ENCODE measurements at regions not wholly inside any gene's neighbourhood (a gene's known extent, or its start where the extent isn't known, plus 50 kb on each side); places are given as distances from the start of the nearest gene placed in this dataset.

GRCh38 chr21:31500982-31501381 is 156.9 kb upstream of the TIAM1 start:
- no peak for DNase-seq (ENCODE audit: low read depth in 2 of 2)
- H3K4me3 ChIP-seq (replicated peaks in 1 of 2; ENCODE audit: low read depth in 2 of 2, low read length in 2 of 2), result no peak overlapping the region
- no peak for TF ChIP-seq CTCF (IDR thresholded peaks at IDR 0.05; ENCODE audit: low read depth, low read length)

- DNase-seq (ENCODE audit: low read depth in 2 of 2), result no peak
- no peak overlapping the region for H3K4me3 ChIP-seq (replicated peaks in 1 of 2; ENCODE audit: low read depth in 2 of 2, low read length in 2 of 2)
- no peak for TF ChIP-seq CTCF (IDR thresholded peaks at IDR 0.05; ENCODE audit: low read depth, low read length)
Observed at GRCh38 chr21:31500071-31500470, 156.0 kb upstream of the TIAM1 start.

GRCh38 chr21:31498985-31499384 is 154.9 kb upstream of the TIAM1 start:
- TF ChIP-seq CTCF (IDR thresholded peaks at IDR 0.05; ENCODE audit: low read depth, low read length), result no peak
- H3K4me3 ChIP-seq (replicated peaks in 1 of 2; ENCODE audit: low read depth in 2 of 2, low read length in 2 of 2), result no peak overlapping the region
- DNase-seq (ENCODE audit: low read depth in 2 of 2), result no peak

GRCh38 chr21:31497914-31498313 is 153.9 kb upstream of the TIAM1 start:
- TF ChIP-seq CTCF (IDR thresholded peaks at IDR 0.05; ENCODE audit: low read depth, low read length), result no peak
- H3K4me3 ChIP-seq (replicated peaks in 1 of 2; ENCODE audit: low read depth in 2 of 2, low read length in 2 of 2), result no peak overlapping the region
- DNase-seq (ENCODE audit: low read depth in 2 of 2), result no peak

GRCh38 chr21:31493350-31493880 is 149.4 kb upstream of the TIAM1 start:
- no peak for DNase-seq (ENCODE audit: low read depth in 2 of 2)
- no peak overlapping the region for H3K4me3 ChIP-seq (replicated peaks in 1 of 2; ENCODE audit: low read depth in 2 of 2, low read length in 2 of 2)
- TF ChIP-seq CTCF (IDR thresholded peaks at IDR 0.05; ENCODE audit: low read depth, low read length), result no peak

- no peak for TF ChIP-seq CTCF (IDR thresholded peaks at IDR 0.05; ENCODE audit: low read depth, low read length)
- H3K4me3 ChIP-seq (replicated peaks in 1 of 2; ENCODE audit: low read depth in 2 of 2, low read length in 2 of 2), result no peak overlapping the region
- no peak for DNase-seq (ENCODE audit: low read depth in 2 of 2)
Observed at GRCh38 chr21:31491617-31492016, 147.6 kb upstream of the TIAM1 start.

- DNase-seq (ENCODE audit: low read depth in 2 of 2), result no peak
- no peak overlapping the region for H3K4me3 ChIP-seq (replicated peaks in 1 of 2; ENCODE audit: low read depth in 2 of 2, low read length in 2 of 2)
- no peak for TF ChIP-seq CTCF (IDR thresholded peaks at IDR 0.05; ENCODE audit: low read depth, low read length)
Observed at GRCh38 chr21:31490443-31490842, 146.4 kb upstream of the TIAM1 start.
